ENCODE measurements at regions not wholly inside any gene's neighbourhood (a gene's known extent, or its start where the extent isn't known, plus 50 kb on each side); places are given as distances from the start of the nearest gene placed in this dataset.

GRCh38 chr4:10336471-10336870 is 120.8 kb downstream of the ZNF518B start:
- DNase-seq (ENCODE audit: low read depth in 3 of 3, low spot score in 2 of 3) = no peak

GRCh38 chr4:10335050-10335449 is 122.2 kb downstream of the ZNF518B start:
- no peak for DNase-seq (ENCODE audit: low read depth in 3 of 3, low spot score in 2 of 3)

GRCh38 chr4:10334506-10335028 is 122.7 kb downstream of the ZNF518B start:
- DNase-seq (ENCODE audit: low read depth in 3 of 3, low spot score in 2 of 3) = no peak

GRCh38 chr4:10333942-10334341 is 123.3 kb downstream of the ZNF518B start:
- no peak for DNase-seq (ENCODE audit: low read depth in 3 of 3, low spot score in 2 of 3)

GRCh38 chr4:10326075-10326474 is 131.2 kb downstream of the ZNF518B start:
- DNase-seq (ENCODE audit: low read depth in 3 of 3, low spot score in 2 of 3) = no peak

GRCh38 chr4:10321931-10322330 is 135.3 kb downstream of the ZNF518B start:
- no peak for DNase-seq (ENCODE audit: low read depth in 3 of 3, low spot score in 2 of 3)

GRCh38 chr4:10320130-10320529 is 137.1 kb downstream of the ZNF518B start:
- no peak for DNase-seq (ENCODE audit: low read depth in 3 of 3, low spot score in 2 of 3)

- DNase-seq (ENCODE audit: low read depth in 3 of 3, low spot score in 2 of 3) = no peak
These were observed 139.9 kb downstream of the ZNF518B start for GRCh38 chr4:10317345-10317744.

- DNase-seq (ENCODE audit: low read depth in 3 of 3, low spot score in 2 of 3) = no peak
These were observed 140.4 kb downstream of the ZNF518B start for GRCh38 chr4:10316851-10317250.

GRCh38 chr4:10315638-10316037 is 141.6 kb downstream of the ZNF518B start:
- DNase-seq (ENCODE audit: low read depth in 3 of 3, low spot score in 2 of 3) = no peak

- no peak for DNase-seq (ENCODE audit: low read depth in 3 of 3, low spot score in 2 of 3)
These were observed 144.7 kb downstream of the ZNF518B start for GRCh38 chr4:10312568-10312967.

- no peak for DNase-seq (ENCODE audit: low read depth in 3 of 3, low spot score in 2 of 3)
These were observed 145.3 kb downstream of the ZNF518B start for GRCh38 chr4:10311939-10312338.

GRCh38 chr4:10305816-10306215 is 151.4 kb downstream of the ZNF518B start:
- DNase-seq (ENCODE audit: low read depth in 3 of 3, low spot score in 2 of 3) = no peak

- DNase-seq (ENCODE audit: low read depth in 3 of 3, low spot score in 2 of 3) = no peak
These were observed 153.9 kb downstream of the ZNF518B start for GRCh38 chr4:10303291-10303690.

- DNase-seq (ENCODE audit: low read depth in 3 of 3, low spot score in 2 of 3) = no peak
These were observed 155.1 kb downstream of the ZNF518B start for GRCh38 chr4:10302096-10302495.

GRCh38 chr4:10299601-10300000 is 157.6 kb downstream of the ZNF518B start:
- DNase-seq (ENCODE audit: low read depth in 3 of 3, low spot score in 2 of 3) = no peak

GRCh38 chr4:10298681-10299080 is 158.5 kb downstream of the ZNF518B start:
- no peak for DNase-seq (ENCODE audit: low read depth in 3 of 3, low spot score in 2 of 3)

GRCh38 chr4:10296730-10297129 is 160.5 kb downstream of the ZNF518B start:
- peak in 2 of 3 donors; percentile 3 to 29 for DNase-seq (ENCODE audit: low read depth in 3 of 3, low spot score in 2 of 3)

GRCh38 chr4:10295301-10295700 is 161.9 kb downstream of the ZNF518B start:
- DNase-seq (ENCODE audit: low read depth in 3 of 3, low spot score in 2 of 3) = no peak

GRCh38 chr4:10289538-10289906 is 167.7 kb downstream of the ZNF518B start:
- no peak for DNase-seq (ENCODE audit: low read depth in 3 of 3, low spot score in 2 of 3)

- DNase-seq (ENCODE audit: low read depth in 3 of 3, low spot score in 2 of 3) = no peak
These were observed 168.2 kb downstream of the ZNF518B start for GRCh38 chr4:10288830-10289537.

GRCh38 chr4:10285028-10285427 is 168.4 kb upstream of the WDR1 start:
- DNase-seq (ENCODE audit: low read depth in 3 of 3, low spot score in 2 of 3) = no peak

- no peak for DNase-seq (ENCODE audit: low read depth in 3 of 3, low spot score in 2 of 3)
These were observed 167.2 kb upstream of the WDR1 start for GRCh38 chr4:10283761-10284160.
